HG03159 (cell line): ENCODE measurements at regions not wholly inside any gene's neighbourhood (a gene's known extent, or its start where the extent isn't known, plus 50 kb on each side); places are given as distances from the start of the nearest gene placed in this dataset.

Experiments used
- ATAC-seq: cut with Tn5 transposase; IDR thresholded peaks from one replicate; pipeline ENCODE4 v1.9.1; 2021; ENCODE audit warnings: mild to moderate bottlenecking, moderate library complexity; ENCODE audit not compliant: unreplicated experiment

DNA sequence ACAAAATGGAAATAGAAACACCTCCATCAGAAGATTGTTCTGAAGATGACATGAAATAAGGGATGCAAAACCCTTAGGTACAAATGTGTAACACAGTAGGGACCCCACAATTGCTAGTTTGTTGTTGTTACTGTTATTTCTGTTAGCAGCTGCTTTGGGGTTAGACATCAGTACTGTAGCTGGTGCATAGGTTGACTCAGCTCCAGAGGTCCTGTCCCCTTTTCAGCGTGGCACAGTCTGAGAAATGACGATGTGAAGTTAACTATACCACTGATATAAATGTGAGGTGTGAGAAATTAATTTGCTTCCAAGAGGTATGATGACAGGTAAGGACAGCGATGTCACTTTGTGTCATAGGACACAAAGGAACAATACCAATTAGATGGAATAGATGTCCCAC lies 384.6 kb upstream of the KLF4 start:
- peak; percentile 41 for ATAC-seq

DNA sequence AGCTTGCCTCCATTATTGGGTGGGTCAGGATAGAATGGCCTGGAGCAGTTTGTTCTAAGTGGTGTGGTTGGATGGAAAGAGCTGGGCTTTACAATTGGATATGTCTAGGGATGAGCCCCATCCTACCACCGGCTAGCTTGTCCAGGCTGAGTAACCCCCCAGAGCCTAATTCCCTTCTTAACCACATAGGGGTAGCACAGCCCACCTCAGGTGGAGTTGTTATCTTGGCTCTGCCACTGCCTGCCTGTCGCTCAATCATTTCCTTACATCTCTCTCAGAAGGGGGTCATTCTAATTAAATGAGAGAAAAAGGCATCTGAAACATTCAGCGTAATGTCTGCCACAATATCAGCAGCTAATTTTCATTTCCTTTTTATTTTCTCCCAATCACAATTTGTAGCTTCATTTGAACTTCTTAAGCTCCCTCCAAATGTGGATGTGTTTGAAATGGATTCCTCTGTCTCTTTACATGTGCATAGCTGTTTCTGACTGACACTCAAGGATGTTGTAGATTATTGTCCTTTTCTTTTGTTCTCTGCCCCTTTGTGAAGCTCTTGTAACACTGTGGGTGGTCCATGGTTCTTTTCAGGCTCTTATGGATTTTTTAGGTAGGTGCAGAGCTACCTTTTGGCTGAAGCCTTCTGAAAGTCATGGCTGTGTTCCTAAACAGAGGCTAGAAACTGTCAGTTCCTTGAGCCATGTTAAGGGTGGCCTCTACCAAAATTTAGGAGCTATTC lies 383.1 kb upstream of the KLF4 start:
- ATAC-seq, result no peak

DNA sequence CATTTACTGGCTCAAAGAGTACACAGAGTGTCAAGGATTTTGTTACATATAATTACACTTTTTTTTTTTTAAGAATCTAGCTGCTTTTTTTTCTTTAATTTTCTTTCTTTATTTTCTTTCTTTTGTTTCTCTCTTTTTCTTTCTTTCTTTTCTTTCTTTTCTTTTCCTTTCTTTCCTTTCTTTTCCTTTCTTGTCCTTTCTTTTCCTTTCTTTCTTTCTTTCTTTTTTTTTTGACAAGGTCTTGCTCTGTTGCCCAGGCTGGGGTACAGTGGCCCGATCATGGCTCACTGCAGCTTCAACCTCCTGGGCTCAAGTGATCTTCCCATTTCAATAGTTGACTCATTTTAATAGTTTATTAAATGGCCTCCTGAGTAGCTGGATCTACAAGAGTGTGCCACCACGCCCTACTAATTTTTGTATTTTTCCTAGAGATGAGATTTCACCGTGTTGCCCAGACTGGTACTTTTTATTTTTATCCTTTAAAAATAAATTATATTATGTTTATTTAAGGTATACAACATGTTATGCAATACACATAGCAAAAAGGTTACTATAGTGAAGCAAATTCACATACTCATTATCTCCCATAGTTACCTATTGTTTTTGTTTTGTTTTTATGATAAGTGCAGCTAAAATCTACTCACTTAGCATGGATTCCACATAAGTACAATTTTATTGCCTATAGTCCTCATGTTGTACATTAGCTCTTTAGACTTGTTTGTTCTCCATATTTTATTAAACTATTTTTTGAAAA lies 381.5 kb upstream of the KLF4 start:
- no peak for ATAC-seq

DNA sequence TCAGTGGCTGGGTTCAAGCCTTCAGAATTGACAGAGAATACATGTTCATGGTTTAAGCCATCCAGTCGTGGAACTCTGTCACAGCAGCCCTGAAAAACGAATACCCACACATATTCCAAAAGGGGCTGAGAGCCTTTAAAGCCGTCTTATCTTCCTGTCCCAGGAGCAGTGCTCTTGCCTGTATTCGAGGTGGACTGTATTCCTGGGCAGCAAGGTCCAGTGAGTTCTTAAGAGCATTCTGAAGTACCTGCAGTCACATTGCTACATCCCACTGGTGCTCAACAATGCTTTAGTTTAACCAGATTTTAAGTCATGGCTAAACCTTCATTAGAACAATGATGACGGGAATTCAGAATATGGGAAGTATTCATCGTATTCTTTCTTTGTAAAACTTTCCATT lies 380.7 kb upstream of the KLF4 start:
- no peak for ATAC-seq

DNA sequence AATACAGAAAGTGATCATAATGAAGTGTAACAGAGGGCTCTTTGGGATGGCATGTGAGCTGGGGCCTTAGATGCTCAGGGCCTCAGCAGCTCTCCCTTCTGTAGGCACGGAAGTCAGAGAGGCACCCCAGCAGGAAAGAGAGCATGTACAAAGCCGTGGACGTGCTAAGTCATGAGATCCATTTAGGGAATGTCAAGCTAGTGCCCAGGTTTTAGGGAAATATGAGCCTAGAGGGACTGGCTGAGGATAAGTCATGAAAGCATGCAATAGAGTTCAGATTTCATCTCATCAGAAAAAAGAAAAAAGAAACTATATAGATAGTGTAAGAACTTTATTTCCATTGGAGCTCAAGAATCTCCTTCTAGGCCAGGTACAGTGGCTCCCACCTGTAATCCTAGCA lies 379.5 kb upstream of the KLF4 start:
- ATAC-seq, result no peak

DNA sequence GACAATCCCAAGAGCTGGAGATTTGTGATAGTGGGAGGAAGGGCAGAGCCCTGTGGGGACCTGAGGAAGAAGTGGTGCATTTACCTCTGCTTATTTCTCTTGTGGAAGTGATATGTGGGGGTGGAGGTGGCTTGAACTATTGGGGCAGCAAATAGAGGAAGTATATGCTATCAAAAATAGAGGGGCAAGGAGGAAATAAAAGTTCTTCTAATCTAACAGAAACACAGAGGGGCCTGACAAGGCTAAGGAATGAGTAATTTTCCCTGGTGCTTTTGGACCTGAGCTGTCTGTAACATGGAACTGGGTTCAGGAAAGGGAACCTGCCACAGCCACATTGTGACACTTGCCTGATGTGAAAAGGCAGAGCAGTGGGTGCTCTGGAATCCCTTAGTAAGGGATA lies 378.6 kb upstream of the KLF4 start:
- ATAC-seq, result no peak

DNA sequence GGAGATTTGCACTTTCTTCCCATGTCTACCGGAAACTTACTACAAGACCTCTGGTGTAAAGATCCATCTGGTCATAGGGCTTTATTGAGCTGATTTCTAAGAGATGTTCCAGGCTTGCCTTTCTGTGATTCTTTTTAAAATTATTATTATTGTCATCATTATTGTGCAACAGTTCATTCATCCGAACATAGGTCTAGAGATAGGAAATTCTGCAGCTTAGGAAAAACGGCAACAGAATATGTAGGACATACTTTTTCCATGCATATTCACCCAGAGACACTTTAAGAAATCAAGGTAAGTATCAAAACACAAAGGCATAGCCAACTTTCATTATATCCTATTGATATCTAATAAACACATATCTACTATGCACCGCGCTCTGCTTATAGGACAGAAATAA lies 378.2 kb upstream of the KLF4 start:
- ATAC-seq, result no peak

DNA sequence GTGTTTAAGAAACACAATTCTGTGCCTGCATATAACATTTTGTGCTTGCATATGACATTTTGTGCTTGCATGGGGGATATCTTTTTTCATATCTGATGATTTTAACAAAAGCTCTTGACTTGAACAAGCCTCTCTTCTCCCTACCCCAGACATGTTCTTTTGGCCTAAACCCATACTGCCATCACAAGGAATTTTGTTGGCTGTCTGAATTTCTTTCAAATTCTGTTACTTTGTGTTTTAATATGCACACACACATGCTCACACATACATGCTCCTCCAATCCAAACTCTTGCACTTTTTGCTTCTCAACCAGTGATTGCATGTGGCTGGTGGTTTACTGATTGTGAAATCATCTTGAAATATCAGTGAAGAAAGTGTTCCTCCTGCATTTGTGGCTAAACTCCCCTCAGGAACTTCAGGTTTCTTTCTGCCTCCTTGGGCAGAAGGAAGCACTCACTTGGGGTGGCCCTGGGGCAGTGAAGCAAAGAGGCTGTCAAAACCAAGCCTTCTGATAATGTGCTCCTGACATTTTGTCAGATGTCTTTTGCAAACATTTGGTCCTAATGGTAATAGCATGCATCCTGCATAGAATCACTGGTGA lies 377.2 kb upstream of the KLF4 start:
- no peak for ATAC-seq

DNA sequence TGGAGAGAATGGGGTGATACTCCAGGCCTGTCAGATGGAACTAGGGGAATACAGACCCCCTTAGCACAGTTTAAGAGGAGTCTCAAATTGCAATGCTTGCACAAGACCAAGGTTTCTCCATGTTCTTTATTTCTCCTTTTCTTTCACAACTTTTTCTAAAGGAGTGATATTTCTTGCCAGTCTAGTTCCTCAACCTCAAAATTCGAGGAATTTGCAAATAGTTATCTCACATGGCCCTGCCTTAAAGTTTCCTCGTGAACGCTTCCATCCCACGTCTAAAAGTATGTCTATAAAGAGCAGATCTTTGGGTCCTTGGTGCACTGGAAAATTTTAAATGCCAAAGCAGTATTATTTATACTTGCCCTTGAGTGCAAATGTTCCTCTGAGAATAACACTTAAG lies 373.8 kb upstream of the KLF4 start:
- ATAC-seq, result no peak

DNA sequence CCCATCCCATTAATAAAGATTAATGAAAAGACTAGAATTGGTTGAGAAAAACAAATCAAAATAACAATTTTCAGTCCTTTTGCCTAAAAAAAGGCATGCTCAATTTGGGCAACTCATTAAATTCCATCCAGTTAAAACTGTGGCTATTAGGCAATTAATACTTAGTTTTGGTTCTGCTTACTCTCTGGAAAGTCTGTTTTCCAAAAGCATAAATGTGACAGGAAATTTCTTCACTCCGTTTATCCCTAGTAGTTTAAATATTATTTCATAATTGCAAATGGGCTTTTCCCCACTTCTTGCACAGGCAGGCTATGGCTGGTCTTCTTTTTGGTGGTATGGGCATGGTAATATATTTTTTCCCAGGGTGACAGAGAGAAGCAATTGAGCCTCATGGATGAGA lies 373.3 kb upstream of the KLF4 start:
- ATAC-seq, result no peak

DNA sequence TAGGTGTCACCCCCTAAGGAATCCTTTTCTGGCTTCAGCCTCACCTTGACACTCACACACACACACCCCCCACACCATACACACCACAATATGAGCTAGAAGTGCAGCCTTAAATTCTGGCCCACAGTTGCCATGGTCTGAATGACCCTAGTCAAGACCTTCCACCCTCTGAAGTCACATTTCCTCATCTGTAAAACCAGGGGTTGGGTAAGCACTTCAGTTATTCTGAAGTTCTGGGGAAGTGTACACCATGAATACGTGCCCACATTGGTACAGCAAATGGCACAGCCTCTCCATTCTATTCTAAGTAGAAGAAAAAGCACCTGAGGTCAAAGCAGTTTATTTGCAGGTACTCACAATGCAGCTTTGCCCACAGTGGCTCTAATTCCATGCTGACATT lies 372.8 kb upstream of the KLF4 start:
- no peak for ATAC-seq

DNA sequence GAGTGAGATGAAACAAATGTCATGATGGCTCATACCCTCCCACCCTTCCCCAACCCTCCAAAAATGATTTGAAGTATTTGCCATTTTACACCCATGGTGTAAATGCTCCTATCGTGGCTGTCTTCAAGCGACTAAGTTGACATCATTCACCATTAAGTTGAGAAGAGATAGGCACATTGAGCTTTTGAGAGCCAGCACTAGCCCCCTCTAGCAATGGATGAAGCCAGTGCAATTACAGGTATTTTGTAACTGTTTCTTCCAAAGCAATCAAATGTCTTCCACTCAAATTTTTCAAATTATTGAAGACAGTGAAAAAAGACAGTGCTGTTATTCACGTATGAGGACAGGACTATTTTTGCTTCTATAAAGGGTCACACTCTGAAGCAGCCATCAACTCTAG lies 371.5 kb upstream of the KLF4 start:
- ATAC-seq, result no peak

DNA sequence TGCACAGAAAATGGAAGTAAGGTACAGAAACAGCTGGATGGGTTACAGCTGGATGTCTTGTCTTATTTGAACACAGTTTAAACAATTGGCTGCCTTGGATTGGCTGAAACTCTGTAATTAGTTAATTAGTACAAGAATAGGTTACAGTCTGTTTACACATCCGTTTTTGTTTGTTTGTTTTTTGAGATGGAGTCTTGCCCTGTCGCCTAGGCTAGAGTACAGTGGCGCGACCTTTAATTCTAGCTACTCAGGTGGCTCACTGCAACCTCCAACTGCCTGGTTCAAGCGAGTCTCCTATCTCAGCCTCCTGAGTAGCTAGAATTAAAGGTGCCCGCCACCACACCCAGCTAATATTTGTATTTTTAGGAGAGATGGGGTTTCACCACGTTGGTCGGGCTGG lies 368.7 kb upstream of the KLF4 start:
- no peak for ATAC-seq

DNA sequence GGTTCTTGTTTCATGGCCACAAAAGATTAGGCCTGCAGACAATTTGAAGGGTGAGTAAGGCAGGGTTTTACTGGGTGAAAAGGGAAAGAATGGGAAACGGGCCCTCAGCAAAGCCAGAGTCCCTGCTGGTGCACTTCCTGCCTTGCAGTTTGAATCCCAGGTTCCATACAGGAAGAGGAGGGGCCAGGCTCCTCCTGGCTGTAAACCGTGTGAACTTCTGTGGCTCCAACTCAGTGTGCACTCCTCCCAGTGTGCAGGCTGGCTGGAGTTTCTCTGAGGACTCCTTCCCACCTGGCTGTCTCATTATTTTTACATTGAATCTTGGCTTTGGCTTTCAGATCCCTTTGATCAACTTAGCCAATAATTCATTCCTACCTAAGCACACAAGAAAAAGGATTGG lies 367.1 kb upstream of the KLF4 start:
- ATAC-seq, result no peak

DNA sequence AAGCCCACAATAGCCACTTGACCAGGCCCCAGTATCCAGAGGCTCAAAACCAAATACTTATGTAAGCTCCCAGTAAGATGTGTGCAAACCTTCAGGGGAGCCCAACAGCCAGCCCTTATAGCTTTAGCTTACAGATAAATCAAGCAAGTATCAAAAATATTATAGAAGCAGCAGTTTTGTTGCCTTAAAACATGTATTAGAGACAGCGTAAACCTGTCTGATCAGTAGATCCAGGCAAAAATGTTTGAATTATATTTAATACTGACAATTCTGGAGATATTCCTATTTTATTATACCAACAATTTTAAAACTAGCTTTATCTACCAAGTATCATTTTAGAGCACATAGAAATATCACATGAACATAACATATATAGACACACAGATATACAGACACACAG lies 365.6 kb upstream of the KLF4 start:
- no peak for ATAC-seq

DNA sequence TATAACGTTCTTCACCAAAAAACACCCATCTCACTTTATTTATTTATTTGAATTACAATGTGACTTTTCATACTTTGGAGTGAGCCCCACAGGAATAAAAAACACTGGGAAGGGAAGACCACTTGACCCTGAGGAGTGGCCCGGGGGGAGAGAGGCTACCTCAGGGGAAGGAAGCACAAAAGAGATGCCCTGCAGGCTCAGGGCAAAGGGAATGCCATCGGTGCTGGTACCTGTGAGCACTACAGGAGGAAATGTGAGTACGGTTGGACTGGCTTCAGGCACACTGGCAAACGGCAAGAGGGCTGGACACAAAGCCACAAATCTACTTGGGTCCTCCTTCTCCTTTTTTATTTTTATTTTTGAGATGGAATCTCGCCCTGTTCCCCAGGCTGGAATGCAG lies 363.9 kb upstream of the KLF4 start:
- no peak for ATAC-seq

DNA sequence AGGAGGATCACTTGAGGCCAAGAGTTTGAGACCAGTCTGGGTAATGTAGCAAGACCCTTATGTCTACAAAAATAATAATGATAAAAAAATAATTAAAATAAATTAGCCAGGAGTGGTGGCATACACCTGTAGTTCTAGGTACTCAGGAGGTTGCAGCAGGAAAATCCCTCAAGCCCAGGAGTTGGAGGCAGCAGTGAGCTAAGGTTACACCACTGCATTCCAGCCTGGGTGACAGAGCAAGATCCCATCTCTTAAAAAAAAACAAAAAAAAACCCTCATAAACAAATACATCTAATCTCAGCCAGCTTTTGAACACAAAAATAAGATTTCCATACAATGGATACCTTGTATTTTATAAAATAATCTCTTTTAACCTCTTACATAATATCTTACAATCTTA lies 363.3 kb upstream of the KLF4 start:
- ATAC-seq, result no peak

DNA sequence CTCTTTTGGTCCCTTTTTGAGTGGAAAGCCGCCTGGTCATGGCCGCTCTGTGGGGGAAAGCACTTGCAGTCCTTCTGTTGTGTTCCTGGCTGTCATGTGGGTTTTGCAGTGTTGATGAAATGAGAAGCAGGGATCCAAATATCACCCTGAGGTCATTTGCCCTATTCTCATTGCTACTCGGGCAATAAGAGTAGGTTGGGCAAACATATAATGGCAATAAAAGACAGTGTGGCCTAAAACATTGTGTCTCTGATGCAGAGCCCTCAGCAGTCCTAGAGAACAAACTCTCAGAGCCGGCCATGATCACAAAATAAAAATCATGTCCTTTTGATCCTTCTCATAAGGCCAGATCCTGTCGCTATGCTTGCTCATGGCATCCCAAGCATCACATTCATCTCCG lies 361.1 kb upstream of the KLF4 start:
- no peak for ATAC-seq

DNA sequence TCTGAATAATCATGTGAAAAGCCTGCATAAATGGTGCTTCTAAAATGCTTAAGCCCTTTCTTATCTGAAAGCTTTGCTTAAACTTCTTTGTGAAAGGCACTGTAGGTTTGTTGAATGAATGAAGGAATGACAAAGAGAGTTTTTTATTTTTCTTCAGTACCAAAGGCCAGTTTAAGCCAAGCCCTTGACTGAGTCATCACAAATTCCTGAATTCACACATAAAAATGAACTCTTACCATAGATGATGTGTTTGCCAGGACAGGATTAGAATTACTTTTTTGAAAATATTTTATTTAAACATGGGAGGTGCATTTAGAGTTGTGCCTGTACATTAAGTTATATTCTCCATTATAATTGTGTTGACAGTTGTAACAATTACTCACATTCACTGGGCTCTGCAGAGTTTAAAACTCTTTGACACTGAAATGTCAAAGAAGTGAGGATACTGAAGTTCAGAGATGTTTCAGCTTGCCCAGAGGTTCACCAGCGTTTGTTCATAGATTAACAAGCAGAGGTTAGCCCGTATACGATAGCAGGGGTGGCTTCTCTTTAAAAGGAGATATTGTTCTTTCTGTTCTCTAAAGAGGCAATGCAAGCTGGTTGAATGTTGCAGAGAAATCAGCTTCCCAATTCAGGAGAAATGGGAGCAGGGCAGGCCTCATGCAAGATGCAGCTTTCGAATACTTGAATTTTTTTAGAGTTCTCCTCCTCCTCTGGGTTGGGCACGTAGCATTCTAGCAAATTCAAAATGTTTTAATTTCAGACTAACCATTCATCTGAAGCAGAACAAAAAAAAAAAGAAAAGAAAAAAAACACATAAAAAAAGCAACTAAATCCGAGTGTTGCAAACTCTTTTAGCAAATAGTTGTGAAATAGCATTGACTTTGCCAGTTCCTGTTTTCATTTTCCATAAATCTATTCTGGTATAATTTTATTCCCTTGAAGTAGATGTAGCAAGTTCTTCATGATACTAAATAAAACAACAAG lies 358.7 kb upstream of the KLF4 start:
- no peak for ATAC-seq

DNA sequence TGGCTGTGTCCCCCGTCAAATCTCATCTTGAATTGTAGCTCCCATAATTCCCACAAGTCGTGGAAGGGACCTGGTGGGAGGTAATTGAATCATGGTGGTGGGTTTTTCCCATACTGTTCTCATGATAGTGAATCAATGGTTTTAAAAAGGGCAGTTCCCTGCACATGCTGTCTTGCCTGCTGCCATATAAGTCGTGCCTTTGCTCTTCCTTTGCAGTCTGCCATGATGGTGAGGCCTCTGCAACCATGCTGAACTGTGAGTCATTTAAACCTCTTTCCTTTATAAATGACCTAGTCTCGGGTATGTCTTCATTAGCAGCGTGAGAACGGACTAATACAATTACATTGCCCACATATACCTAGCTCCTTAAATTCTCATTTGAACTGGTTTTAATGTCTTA lies 353.0 kb upstream of the KLF4 start:
- ATAC-seq, result no peak

DNA sequence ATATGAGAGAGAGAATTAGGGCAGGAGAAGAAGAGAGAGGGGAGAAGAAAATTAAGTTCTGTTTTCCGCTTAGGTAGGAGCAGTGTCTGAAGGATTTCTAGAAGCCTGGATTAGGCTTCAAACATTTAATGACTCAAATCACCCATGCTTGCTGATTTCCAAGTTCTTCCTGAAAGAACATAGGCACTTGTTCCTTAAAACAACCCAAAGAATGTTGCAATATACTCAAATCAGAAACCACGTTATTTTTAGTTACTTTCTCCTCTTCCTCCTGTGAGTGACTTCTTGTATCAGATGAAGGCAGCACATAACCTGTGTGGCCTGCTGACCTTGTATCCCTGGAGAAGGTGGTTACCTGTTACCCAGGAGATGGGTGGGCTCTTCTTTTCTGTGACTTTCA lies 351.5 kb upstream of the KLF4 start:
- ATAC-seq, result no peak
